ENCODE measurements at regions not wholly inside any gene's neighbourhood (a gene's known extent, or its start where the extent isn't known, plus 50 kb on each side); places are given as distances from the start of the nearest gene placed in this dataset.
"Not testable (repeated sequence)": the region's sequence is repeated elsewhere in the genome, so short reads cannot be mapped to it uniquely, and the experiment has no call there.

DNA sequence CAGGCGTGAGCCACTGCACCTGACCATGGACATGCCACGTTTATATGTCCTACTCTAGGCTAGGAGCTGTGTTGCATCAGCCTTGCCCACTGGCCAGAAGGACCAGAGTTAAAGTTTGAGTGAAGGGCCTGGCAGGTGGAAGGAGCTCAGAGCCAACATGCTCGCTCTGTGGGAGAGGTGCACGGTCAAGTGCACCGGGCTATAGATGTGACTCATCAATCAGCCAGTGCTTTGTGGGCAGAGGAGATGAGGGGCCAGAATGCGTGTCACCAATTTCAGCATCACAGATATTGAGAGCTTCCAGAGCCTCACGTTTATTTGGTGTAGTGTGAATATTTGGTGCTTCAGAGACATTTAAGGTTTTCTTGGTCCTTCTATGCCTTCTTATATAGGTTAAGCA is 137.3 kb upstream of the KBTBD8 start:
- DNase-seq, result no peak

DNA sequence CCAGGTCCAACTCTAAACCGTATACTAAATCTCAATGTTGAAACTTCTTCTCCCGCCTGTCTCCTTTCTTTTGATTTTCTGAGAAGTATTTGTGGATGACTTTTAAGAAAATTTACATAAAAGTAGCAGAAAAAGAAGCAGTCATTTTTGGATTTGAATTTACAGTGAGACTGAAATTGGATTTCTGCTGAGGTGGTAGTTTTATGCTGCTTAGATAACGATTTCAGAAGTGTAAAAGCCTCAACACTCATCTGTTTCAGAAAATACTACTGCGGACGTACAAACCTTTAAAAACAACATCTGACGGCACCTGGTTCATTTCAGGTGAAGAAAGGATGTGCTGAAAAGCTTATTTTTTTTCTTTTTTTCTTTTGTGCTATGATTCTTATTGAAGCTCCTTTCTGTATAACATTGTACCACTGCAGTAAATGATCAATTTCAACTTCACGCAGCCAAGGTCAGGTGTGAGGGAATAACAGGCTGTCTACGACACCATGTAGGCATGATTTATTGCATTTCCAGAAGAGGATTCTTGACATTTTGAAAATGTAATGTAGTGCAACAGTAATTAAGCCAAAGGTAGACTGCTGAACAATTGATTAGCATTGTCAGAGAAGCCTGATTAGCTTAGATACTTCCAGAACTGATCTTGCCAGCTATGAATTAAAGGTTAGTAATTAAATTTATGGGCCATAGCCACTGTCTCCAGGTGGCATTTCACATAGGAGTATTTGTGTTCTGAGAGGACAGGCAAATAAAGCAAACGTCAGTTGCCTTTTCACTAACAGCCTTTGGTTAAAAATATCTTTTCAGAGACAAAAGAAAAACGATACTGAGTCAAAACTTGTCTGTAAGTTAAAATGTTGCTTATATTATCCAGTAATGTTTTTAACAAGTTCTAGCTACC is 134.6 kb upstream of the KBTBD8 start:
- DNase-seq, result no peak

DNA sequence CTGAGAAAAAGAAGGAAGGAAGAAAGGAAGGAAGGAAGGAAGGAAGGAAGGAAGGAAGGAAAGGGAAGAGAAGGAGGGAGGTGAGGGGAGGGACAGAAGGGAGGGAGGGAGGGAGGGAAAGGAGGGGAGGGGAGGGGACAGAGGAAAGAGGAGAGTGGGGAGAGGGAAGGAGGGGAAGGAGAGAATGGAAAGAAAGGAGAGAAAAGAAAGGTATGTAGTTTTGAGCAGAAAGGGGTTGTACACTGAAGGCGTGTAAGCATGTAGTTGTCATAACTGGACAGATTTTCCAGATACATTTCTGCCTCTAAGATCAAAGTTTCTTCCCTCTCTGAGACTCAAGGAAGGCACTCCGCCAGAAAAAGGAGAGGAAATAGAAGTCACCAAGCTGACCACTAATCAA is 113.4 kb upstream of the KBTBD8 start:
- DNase-seq, result no peak

- DNase-seq, result no peak
Measured at GRCh38 chr3:66885326-66886000, 112.6 kb upstream of the KBTBD8 start.

GRCh38 chr3:66889750-66890494 is 108.2 kb upstream of the KBTBD8 start:
- no peak for DNase-seq

DNA sequence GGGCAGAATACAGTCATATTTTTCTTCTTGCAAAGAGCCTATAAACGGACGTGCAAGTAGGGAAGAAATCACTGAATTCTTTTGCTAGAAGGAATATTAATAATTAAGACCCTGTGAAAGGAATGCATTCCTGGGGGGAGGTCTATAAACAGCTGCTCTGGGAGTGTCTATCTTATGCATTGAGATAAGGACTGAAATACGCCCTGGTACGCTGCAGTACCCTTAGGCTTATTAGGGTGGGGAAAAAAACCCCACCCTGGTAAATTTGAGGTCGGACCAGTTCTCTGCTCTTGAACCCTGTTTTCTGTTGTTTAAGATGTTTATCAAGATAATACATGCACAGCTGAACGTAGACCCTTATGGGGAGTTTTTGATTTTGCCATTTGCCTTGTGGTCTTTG is 100.0 kb upstream of the KBTBD8 start:
- DNase-seq, result no peak

GRCh38 chr3:66904336-66904735 is 93.8 kb upstream of the KBTBD8 start:
- DNase-seq, result no peak

DNA sequence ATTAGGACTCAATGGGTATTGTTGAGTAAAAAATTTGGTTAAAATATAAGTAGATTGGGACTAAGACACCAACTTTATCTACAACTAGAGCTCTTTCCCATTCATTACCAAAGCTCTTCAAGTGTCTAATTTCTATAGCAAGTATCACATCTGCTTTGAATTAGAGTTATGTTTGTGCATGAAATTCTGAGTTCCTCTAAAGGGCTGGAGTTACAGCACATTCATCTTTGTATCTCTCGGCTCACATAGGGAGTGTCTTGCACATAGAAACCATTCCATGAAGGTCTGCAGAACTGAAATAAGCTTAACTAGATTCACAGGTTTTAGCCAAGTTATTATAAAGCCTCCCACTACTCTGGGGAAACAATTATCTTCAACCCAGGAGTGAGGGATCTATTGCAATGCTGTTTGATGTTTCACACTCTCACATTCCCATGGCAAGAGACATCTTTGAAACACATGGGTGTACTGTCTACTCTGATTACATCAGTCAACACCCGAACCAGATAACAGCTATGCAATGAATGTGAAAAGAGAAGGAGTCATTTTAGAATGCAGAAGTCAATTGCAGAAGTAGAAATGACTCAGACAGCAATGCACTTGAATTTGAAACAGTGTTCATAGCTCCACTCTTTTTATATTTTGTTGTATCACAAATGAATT is 93.1 kb upstream of the KBTBD8 start:
- no peak for DNase-seq

GRCh38 chr3:66907136-66907535 is 91.0 kb upstream of the KBTBD8 start:
- DNase-seq, result no peak

GRCh38 chr3:66910266-66911055 is 87.6 kb upstream of the KBTBD8 start:
- no peak for DNase-seq

DNA sequence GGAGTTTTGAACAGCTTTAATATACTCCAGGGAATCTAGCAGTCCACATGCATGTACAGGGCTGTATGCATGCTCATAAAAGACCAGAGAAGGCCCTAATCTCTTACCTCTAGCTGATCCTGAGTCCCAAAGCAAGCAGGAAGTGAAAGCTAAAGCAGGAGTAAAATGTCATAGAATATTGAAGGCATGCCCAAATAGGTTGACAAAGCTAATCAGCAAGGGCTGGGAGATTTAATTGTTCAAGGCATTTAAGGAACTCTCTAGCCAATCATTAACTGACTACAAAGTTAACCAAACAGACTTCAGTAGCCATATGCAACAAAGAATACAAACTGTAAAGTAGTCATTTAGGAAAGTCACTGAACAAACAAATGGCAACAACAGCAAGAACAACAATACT is 85.8 kb upstream of the KBTBD8 start:
- no peak for DNase-seq

- DNase-seq, result no peak
Measured at GRCh38 chr3:66922058-66922457, 76.0 kb upstream of the KBTBD8 start.

- DNase-seq, result no peak
Measured at GRCh38 chr3:66923969-66924368, 74.1 kb upstream of the KBTBD8 start.

DNA sequence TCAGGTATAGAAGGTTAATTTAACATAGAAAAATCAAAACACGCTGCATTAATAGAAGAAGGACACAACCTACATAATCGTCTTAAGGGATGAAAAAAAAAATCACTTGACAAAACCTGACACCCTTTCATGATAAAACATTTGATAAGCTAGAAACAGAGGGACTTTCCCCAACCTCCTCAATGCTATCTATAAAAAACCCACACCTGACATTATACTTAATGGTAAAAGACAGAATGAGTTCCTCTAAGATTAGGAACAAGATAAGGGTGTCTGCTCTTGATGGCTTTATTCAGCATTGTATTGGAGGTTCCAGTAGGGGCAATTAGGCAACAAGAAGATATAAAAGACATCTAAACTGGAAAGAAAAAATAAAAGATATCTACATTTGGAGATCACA is 69.9 kb upstream of the KBTBD8 start:
- no peak for DNase-seq

DNA sequence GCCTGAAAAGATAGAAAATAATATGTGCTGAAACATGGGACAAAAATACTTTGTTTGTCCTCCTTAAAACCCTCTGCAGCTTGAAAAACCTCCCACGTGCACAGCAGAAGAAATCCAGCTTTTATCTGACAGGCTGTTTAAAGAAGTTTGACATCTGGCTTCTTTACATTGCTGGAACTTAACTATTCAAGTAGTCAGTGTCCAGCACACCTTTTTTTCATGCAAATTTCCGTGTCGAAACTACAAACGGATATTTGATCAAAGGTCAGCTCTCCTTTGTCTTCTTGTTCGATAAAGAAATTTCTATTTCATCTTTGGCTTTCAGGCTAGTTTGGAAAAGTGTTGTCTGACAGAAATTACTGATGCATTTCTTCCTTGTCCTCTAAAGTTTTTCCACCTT is 66.8 kb upstream of the KBTBD8 start:
- no peak for DNase-seq

- DNase-seq, result no peak
Measured at GRCh38 chr3:66931699-66932098, 66.4 kb upstream of the KBTBD8 start.

DNA sequence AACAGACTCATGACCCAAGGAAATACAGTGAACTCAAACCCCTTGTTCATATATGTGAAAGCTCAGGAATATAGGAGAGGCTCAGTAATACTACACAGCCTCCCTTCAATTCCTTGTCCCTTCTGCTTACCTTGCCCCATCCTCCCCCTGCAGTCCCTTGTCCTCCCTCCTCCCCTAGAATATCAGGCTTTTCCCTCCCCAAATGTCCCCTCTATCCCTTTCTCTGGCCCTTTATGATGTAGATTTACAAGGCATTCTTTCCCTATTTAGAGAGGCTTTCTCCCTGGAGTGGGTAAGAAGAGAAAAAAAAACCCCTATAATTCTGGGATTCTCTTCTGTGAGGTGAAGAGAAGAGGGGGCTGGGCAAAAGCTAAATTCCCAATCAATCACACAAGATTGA is 64.9 kb upstream of the KBTBD8 start:
- DNase-seq, result no peak

DNA sequence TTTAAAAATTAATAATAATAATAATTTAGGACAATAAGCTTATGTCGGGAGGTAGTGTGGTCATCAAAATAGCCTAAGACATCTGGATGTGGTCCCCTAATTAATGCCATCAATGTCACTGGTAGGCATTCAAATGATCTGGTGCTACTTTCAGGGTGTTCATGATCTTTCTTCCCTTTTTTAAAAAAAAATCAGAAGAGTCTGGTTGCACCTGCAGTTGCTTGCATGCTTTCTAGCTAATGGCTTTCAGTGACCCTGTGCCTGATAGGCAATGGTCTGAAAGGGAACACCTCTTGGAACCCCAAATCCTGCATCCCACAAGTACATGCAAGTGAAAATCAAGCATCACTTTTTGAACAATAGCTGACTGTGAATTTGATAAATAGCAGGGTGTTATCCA is 64.1 kb upstream of the KBTBD8 start:
- no peak for DNase-seq

GRCh38 chr3:66934725-66935124 is 63.4 kb upstream of the KBTBD8 start:
- DNase-seq, result no peak

- DNase-seq, result not testable (repeated sequence)
Measured at GRCh38 chr3:66937041-66937440, 61.1 kb upstream of the KBTBD8 start.

- DNase-seq, result no peak
Measured at GRCh38 chr3:66938338-66938963, 59.7 kb upstream of the KBTBD8 start.

- DNase-seq, result no peak
Measured at GRCh38 chr3:66948041-66948440, 50.1 kb upstream of the KBTBD8 start.

Measured in NCI-H187 treated with DMSO at 0.1 percent for 48 hours (cell line).